Activated B cell treated with CpG ODN at 0.5 μM for 24 hours (primary cell): ENCODE measurements at regions not wholly inside any gene's neighbourhood (a gene's known extent, or its start where the extent isn't known, plus 50 kb on each side); places are given as distances from the start of the nearest gene placed in this dataset.

ENCODE experiments used
- ATAC-seq: fragments of 200-7000 bp; cut with Tn5 transposase; one replicate; pipeline ENCODE4 v1.10.0; 2021; ENCODE audit warnings: low read depth, mild to moderate bottlenecking, moderate library complexity
- CTCF ChIA-PET: fragments of 350-600 bp; sonication (Branson Sonifier 250); formaldehyde crosslinking; loops from one replicate; lab custom pipeline; 2021; ENCODE audit warnings: antibody characterized with exemption; lab: Charles Lee
- POLR2A ChIA-PET: fragments of 350-600 bp; sonication (Branson Sonifier 250); formaldehyde crosslinking; loops from one replicate; lab custom pipeline; 2021; ENCODE audit warnings: antibody characterized with exemption; lab: Charles Lee
- DNase-seq: peaks from one replicate; pipeline ENCODE4 v3.0.0; 2022
- H3K27ac Mint-ChIP-seq: one replicate; pipeline ENCODE4 v1.8.0; 2020; ENCODE audit warnings: mixed read lengths
- H3K27me3 Mint-ChIP-seq: one replicate; pipeline ENCODE4 v1.8.0; 2021; ENCODE audit warnings: mixed read lengths
- H3K36me3 Mint-ChIP-seq: one replicate; pipeline ENCODE4 v1.8.0; 2021; ENCODE audit warnings: low read depth, mixed read lengths
- H3K4me1 Mint-ChIP-seq: one replicate; pipeline ENCODE4 v1.8.0; 2021; ENCODE audit warnings: mixed read lengths
- H3K4me3 Mint-ChIP-seq: one replicate; pipeline ENCODE4 v1.8.0; 2020; ENCODE audit warnings: mild to moderate bottlenecking, mixed read lengths
- H3K9me3 Mint-ChIP-seq: one replicate; pipeline ENCODE4 v1.8.0; 2020; ENCODE audit warnings: mixed read lengths
- intact Hi-C: fragments of 100-400 bp; cut with micrococcal nuclease; formaldehyde crosslinking; loops from one replicate; pipeline ENCODE4 v1.15.1; 2024
- TF ChIP-seq, protein P1 (sequence below): fragments of 200-600 bp; IDR thresholded peaks from one replicate; pipeline ENCODE4 v1.8.0; 2022; ENCODE audit warnings: antibody characterized with exemption, mild to moderate bottlenecking

DNA sequence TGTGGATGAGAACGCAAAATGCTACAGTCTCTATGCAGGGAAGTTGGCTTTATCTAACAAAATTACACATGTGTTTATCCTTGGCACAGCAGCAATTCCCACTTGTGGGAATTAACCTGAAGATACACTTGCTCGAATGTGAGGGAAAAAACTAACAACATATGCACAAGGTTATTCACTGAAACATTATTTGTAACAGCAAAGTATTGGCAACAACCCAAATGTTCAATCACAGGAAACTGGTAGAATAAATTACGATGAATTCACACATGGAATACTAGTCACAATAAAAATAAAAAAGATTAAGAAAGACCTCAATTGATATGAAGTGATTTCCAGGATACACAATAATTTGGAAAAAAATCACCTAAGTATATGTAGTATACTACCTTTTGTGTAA lies 68.1 kb upstream of the OGFRL1 start:
- no peaks in the 10 kb centered on the region for H3K27me3 Mint-ChIP-seq
- no peaks in the 10 kb centered on the region for H3K9me3 Mint-ChIP-seq
- CTCF ChIA-PET = no interaction called here

DNA sequence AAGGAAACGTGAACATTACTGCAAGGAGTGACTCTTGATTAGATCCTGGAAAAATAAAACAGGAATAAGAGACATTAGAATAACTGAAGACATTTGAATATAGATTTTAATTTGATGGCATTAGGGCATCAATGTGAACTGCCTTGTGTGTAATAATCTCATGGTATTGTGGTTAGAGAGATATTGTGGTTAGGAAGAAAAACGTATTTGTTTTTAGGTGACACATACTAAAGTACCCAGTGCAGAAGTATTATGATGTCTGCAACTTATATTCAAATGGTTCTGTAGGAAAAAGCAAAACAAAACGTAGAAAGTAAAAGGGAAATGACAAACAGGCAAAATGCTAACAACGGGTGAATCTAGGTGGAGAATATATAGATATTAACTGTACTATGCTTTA lies 65.9 kb upstream of the OGFRL1 start:
- ATAC-seq (no peak), DNase-seq (no peak)
- intact Hi-C loops = no loop called here
- Mint-ChIP-seq H3K27ac (no peak overlapping the region), H3K4me1 (peaks cover 5% of the 10 kb centered on the region), H3K4me3 (no peak overlapping the region), H3K27me3 (no peaks in the 10 kb centered on the region), H3K9me3 (no peaks in the 10 kb centered on the region), H3K36me3 (no peaks in the 10 kb centered on the region)
- ChIA-PET POLR2A (no interaction called here), CTCF (no interaction called here)
- TF ChIP-seq, protein P1, sequence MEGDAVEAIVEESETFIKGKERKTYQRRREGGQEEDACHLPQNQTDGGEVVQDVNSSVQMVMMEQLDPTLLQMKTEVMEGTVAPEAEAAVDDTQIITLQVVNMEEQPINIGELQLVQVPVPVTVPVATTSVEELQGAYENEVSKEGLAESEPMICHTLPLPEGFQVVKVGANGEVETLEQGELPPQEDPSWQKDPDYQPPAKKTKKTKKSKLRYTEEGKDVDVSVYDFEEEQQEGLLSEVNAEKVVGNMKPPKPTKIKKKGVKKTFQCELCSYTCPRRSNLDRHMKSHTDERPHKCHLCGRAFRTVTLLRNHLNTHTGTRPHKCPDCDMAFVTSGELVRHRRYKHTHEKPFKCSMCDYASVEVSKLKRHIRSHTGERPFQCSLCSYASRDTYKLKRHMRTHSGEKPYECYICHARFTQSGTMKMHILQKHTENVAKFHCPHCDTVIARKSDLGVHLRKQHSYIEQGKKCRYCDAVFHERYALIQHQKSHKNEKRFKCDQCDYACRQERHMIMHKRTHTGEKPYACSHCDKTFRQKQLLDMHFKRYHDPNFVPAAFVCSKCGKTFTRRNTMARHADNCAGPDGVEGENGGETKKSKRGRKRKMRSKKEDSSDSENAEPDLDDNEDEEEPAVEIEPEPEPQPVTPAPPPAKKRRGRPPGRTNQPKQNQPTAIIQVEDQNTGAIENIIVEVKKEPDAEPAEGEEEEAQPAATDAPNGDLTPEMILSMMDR = no peak

More for the DNA sequence above, 68.1 kb upstream of the OGFRL1 start:
- no peak overlapping the region for H3K27ac Mint-ChIP-seq
- no peaks in the 10 kb centered on the region for H3K36me3 Mint-ChIP-seq
- DNase-seq (no peak), ATAC-seq (no peak)
- no peak overlapping the region for H3K4me3 Mint-ChIP-seq
- POLR2A ChIA-PET = no interaction called here
- TF ChIP-seq, protein P1 = no peak
- H3K4me1 Mint-ChIP-seq = no peaks in the 10 kb centered on the region
- intact Hi-C loops = no loop called here

- TF ChIP-seq, protein P1 = no peak
- no peaks in the 10 kb centered on the region for H3K9me3 Mint-ChIP-seq
- no peak overlapping the region for H3K27ac Mint-ChIP-seq
- no peaks in the 10 kb centered on the region for H3K27me3 Mint-ChIP-seq
- H3K36me3 Mint-ChIP-seq = no peaks in the 10 kb centered on the region
- intact Hi-C loops = no loop called here
- CTCF ChIA-PET = no interaction called here
- H3K4me1 Mint-ChIP-seq = peaks cover 16% of the 10 kb centered on the region
- POLR2A ChIA-PET = no interaction called here
- no peak for ATAC-seq
- no peak for DNase-seq
- H3K4me3 Mint-ChIP-seq = no peak overlapping the region
Observed at GRCh38 chr6:71224011-71224410, 64.6 kb upstream of the OGFRL1 start.

DNA sequence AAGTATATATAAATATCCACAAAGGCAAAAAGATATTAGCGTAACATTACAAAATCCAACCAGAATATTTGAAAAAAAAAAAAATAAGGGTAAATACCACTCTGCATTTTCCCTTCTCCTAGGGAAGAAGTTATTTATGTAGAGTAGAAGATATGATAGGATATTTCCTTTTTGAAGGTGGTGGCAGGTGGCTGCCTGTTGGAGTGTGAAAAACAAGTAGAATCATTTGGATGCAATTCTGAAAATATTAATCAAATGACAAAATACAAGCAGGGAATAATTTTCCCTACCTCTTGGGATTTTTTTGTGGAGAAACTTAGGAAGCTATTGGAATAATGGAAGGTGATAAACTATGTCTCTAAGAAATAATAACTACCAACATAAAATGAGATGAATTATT lies 62.5 kb upstream of the OGFRL1 start:
- intact Hi-C loops = no loop called here
- no peaks in the 10 kb centered on the region for H3K36me3 Mint-ChIP-seq
- CTCF ChIA-PET = no interaction called here

DNA sequence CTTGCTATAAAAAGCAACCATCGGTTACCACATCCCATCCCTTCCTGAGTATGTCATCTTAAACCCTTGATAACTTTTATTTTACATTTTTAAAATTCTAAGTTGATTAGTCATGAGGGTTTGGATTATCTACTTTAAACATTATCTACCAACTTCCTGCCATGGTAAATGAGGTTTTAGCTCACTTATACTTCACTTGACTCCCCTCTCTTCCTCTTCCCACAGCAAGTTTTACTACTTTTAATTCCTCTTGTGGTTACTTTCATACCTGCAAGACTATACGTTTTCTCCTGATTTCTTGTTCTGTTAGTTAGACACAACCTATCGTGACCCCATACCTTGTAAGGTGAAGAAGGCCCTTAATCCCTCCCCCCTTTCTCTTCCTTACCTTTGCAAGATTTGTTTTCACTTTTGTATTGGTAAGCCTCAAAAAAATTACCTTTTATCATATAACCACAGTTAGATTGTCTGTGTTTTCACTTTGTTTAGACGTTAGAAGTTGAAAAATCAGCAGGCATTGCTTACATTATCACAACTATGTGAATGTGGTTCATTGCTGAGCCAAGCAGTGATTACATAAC lies 60.1 kb upstream of the OGFRL1 start:
- Mint-ChIP-seq H3K4me1 (peaks cover 36% of the 10 kb centered on the region), H3K27me3 (no peaks in the 10 kb centered on the region), H3K36me3 (no peaks in the 10 kb centered on the region), H3K4me3 (no peak overlapping the region), H3K9me3 (no peaks in the 10 kb centered on the region), H3K27ac (no peak overlapping the region)
- intact Hi-C loops = no loop called here
- POLR2A ChIA-PET = interaction anchor here (1.0 kb wide), 1 partner anchor 60 kb away, joined by 3 read pairs; no protein-coding TSS in a partner anchor
- CTCF ChIA-PET = no interaction called here
- no peak for DNase-seq
- TF ChIP-seq, protein P1 = no peak
- no peak for ATAC-seq

More for the DNA sequence above, 62.5 kb upstream of the OGFRL1 start:
- Mint-ChIP-seq H3K4me1 (peaks cover 24% of the 10 kb centered on the region), H3K4me3 (no peak overlapping the region), H3K27me3 (no peaks in the 10 kb centered on the region), H3K9me3 (no peaks in the 10 kb centered on the region), H3K27ac (no peak overlapping the region)
- DNase-seq (no peak), ATAC-seq (no peak)
- POLR2A ChIA-PET = no interaction called here
- TF ChIP-seq, protein P1 = no peak
